HG03196 (cell line): ENCODE measurements at regions not wholly inside any gene's neighbourhood (a gene's known extent, or its start where the extent isn't known, plus 50 kb on each side); places are given as distances from the start of the nearest gene placed in this dataset.
"Not testable (repeated sequence)": the region's sequence is repeated elsewhere in the genome, so short reads cannot be mapped to it uniquely, and the experiment has no call there.

Experiments
- ATAC-seq: cut with Tn5 transposase; IDR thresholded peaks from one replicate; pipeline ENCODE4 v1.9.1; 2021; ENCODE audit not compliant: unreplicated experiment

- ATAC-seq, result no peak
Measured at GRCh38 chr15:69704700-69705099, 252.1 kb downstream of the RPLP1 start.

GRCh38 chr15:69706353-69707097, 253.9 kb downstream of the RPLP1 start:
- no peak for ATAC-seq

GRCh38 chr15:69707241-69707640, 254.6 kb downstream of the RPLP1 start:
- ATAC-seq, result not testable (repeated sequence)

- ATAC-seq, result not testable (repeated sequence)
Measured at GRCh38 chr15:69708436-69709122, 256.0 kb downstream of the RPLP1 start.

- no peak for ATAC-seq
Measured at GRCh38 chr15:69712991-69713390, 260.4 kb downstream of the RPLP1 start.

GRCh38 chr15:69713726-69714559, 261.3 kb downstream of the RPLP1 start:
- ATAC-seq, result peak; percentile 83

GRCh38 chr15:69715210-69715609, 262.6 kb downstream of the RPLP1 start:
- ATAC-seq, result no peak

GRCh38 chr15:69718436-69718835, 265.8 kb downstream of the RPLP1 start:
- no peak for ATAC-seq

- ATAC-seq, result no peak
Measured at GRCh38 chr15:69718916-69719315, 266.3 kb downstream of the RPLP1 start.

- no peak for ATAC-seq
Measured at GRCh38 chr15:69719527-69720240, 267.1 kb downstream of the RPLP1 start.

- ATAC-seq, result no peak
Measured at GRCh38 chr15:69720536-69720935, 267.9 kb downstream of the RPLP1 start.

GRCh38 chr15:69722924-69723323, 270.3 kb downstream of the RPLP1 start:
- no peak for ATAC-seq

GRCh38 chr15:69723404-69724096, 270.9 kb downstream of the RPLP1 start:
- ATAC-seq, result no peak

- ATAC-seq, result no peak
Measured at GRCh38 chr15:69724333-69724732, 271.7 kb downstream of the RPLP1 start.

GRCh38 chr15:69725275-69725674, 272.7 kb downstream of the RPLP1 start:
- no peak for ATAC-seq

- no peak for ATAC-seq
Measured at GRCh38 chr15:69725957-69726356, 273.3 kb downstream of the RPLP1 start.

- no peak for ATAC-seq
Measured at GRCh38 chr15:69727121-69727924, 274.7 kb downstream of the RPLP1 start.

GRCh38 chr15:69729167-69729748, 276.6 kb downstream of the RPLP1 start:
- no peak for ATAC-seq
